Glomerular endothelial cell (primary cell): ENCODE measurements at regions not wholly inside any gene's neighbourhood (a gene's known extent, or its start where the extent isn't known, plus 50 kb on each side); places are given as distances from the start of the nearest gene placed in this dataset.

Source experiments
- DNase-seq: peaks from one replicate; pipeline ENCODE4 v3.0.0-alpha.2; 2011; ENCODE audit warnings: low read depth, low spot score; ENCODE audit errors: extremely low read depth

- DNase-seq: no peak
Observed at GRCh38 chr1:208818770-208819445, 574.7 kb upstream of the PLXNA2 start.

GRCh38 chr1:208820580-208821212, 576.5 kb upstream of the PLXNA2 start:
- no peak for DNase-seq

- DNase-seq: no peak
Observed at GRCh38 chr1:208821939-208822338, 577.8 kb upstream of the PLXNA2 start.

- no peak for DNase-seq
Observed at GRCh38 chr1:208825300-208825699, 581.1 kb upstream of the PLXNA2 start.

GRCh38 chr1:208829595-208829994, 585.4 kb upstream of the PLXNA2 start:
- DNase-seq: no peak

GRCh38 chr1:208834381-208835096, 590.4 kb upstream of the PLXNA2 start:
- DNase-seq: peak; percentile 10

- DNase-seq: no peak
Observed at GRCh38 chr1:208835097-208835463, 590.9 kb upstream of the PLXNA2 start.

GRCh38 chr1:208835781-208836180, 591.6 kb upstream of the PLXNA2 start:
- no peak for DNase-seq

GRCh38 chr1:208837242-208837641, 593.1 kb upstream of the PLXNA2 start:
- DNase-seq: no peak

- DNase-seq: no peak
Observed at GRCh38 chr1:208841436-208841835, 597.3 kb upstream of the PLXNA2 start.

- DNase-seq: no peak
Observed at GRCh38 chr1:208842451-208842850, 598.3 kb upstream of the PLXNA2 start.

GRCh38 chr1:208844158-208844557, 600.0 kb upstream of the PLXNA2 start:
- no peak for DNase-seq

- DNase-seq: no peak
Observed at GRCh38 chr1:208848854-208849253, 604.7 kb upstream of the PLXNA2 start.

GRCh38 chr1:208850442-208850841, 606.3 kb upstream of the PLXNA2 start:
- no peak for DNase-seq

- no peak for DNase-seq
Observed at GRCh38 chr1:208851366-208851765, 607.2 kb upstream of the PLXNA2 start.

GRCh38 chr1:208852911-208853310, 608.7 kb upstream of the PLXNA2 start:
- no peak for DNase-seq

- no peak for DNase-seq
Observed at GRCh38 chr1:208855403-208855802, 611.2 kb upstream of the PLXNA2 start.

GRCh38 chr1:208857465-208857864, 613.3 kb upstream of the PLXNA2 start:
- DNase-seq: no peak

- no peak for DNase-seq
Observed at GRCh38 chr1:208858738-208859137, 614.6 kb upstream of the PLXNA2 start.

GRCh38 chr1:208864366-208864965, 620.3 kb upstream of the PLXNA2 start:
- DNase-seq: no peak

GRCh38 chr1:208866386-208866955, 622.3 kb upstream of the PLXNA2 start:
- no peak for DNase-seq
